ENCODE measurements at regions not wholly inside any gene's neighbourhood (a gene's known extent, or its start where the extent isn't known, plus 50 kb on each side); places are given as distances from the start of the nearest gene placed in this dataset.

GRCh38 chr10:113967126-113967525 is 76.5 kb upstream of the ADRB1 start:
- Mint-ChIP-seq H3K36me3 (ENCODE audit: low read depth) (no peaks in the 10 kb centered on the region), H3K4me1 (ENCODE audit: low read depth) (no peaks in the 10 kb centered on the region), H3K27me3 (peaks cover 2% of the 10 kb centered on the region), H3K9me3 (peaks cover 12% of the 10 kb centered on the region), H3K4me3 (no peak overlapping the region), H3K27ac (no peak overlapping the region)
- intact Hi-C loops (cut with micrococcal nuclease), result no loop called here

- intact Hi-C loops (cut with micrococcal nuclease), result no loop called here
- H3K27ac Mint-ChIP-seq, result no peak overlapping the region
- no peak overlapping the region for H3K4me3 Mint-ChIP-seq
- H3K27me3 Mint-ChIP-seq, result peaks cover 2% of the 10 kb centered on the region
- H3K9me3 Mint-ChIP-seq, result peaks cover 12% of the 10 kb centered on the region
- peaks cover 7% of the 10 kb centered on the region for H3K4me1 Mint-ChIP-seq (ENCODE audit: low read depth)
- no peaks in the 10 kb centered on the region for H3K36me3 Mint-ChIP-seq (ENCODE audit: low read depth)
These were observed 73.0 kb upstream of the ADRB1 start for GRCh38 chr10:113970641-113971040.

- intact Hi-C loops (cut with micrococcal nuclease), result no loop called here
- Mint-ChIP-seq H3K27ac (no peak overlapping the region), H3K9me3 (peaks cover 12% of the 10 kb centered on the region), H3K27me3 (peaks cover 5% of the 10 kb centered on the region), H3K4me3 (no peak overlapping the region), H3K4me1 (ENCODE audit: low read depth) (peaks cover 7% of the 10 kb centered on the region), H3K36me3 (ENCODE audit: low read depth) (no peaks in the 10 kb centered on the region)
These were observed 72.2 kb upstream of the ADRB1 start for GRCh38 chr10:113971349-113971973.

GRCh38 chr10:113977174-113977573 is 66.5 kb upstream of the ADRB1 start:
- no peaks in the 10 kb centered on the region for H3K9me3 Mint-ChIP-seq
- no peak overlapping the region for H3K27ac Mint-ChIP-seq
- peaks cover 14% of the 10 kb centered on the region for H3K4me1 Mint-ChIP-seq (ENCODE audit: low read depth)
- peaks cover 14% of the 10 kb centered on the region for H3K27me3 Mint-ChIP-seq
- no peaks in the 10 kb centered on the region for H3K36me3 Mint-ChIP-seq (ENCODE audit: low read depth)
- intact Hi-C loops (cut with micrococcal nuclease), result no loop called here
- H3K4me3 Mint-ChIP-seq, result no peak overlapping the region

- intact Hi-C loops (cut with micrococcal nuclease), result no loop called here
- Mint-ChIP-seq H3K27ac (no peak overlapping the region), H3K9me3 (no peaks in the 10 kb centered on the region), H3K4me3 (no peak overlapping the region), H3K4me1 (ENCODE audit: low read depth) (peaks cover 27% of the 10 kb centered on the region), H3K36me3 (ENCODE audit: low read depth) (no peaks in the 10 kb centered on the region), H3K27me3 (peaks cover 17% of the 10 kb centered on the region)
These were observed 64.9 kb upstream of the ADRB1 start for GRCh38 chr10:113978802-113979201.

- intact Hi-C loops (cut with micrococcal nuclease), result no loop called here
- Mint-ChIP-seq H3K9me3 (no peaks in the 10 kb centered on the region), H3K4me3 (no peak overlapping the region), H3K27me3 (peaks cover 17% of the 10 kb centered on the region), H3K36me3 (ENCODE audit: low read depth) (no peaks in the 10 kb centered on the region), H3K27ac (no peak overlapping the region), H3K4me1 (ENCODE audit: low read depth) (peaks cover 27% of the 10 kb centered on the region)
These were observed 64.3 kb upstream of the ADRB1 start for GRCh38 chr10:113979409-113979808.

GRCh38 chr10:113980408-113981087 is 63.1 kb upstream of the ADRB1 start:
- peaks cover 2% of the 10 kb centered on the region for H3K9me3 Mint-ChIP-seq
- no peak overlapping the region for H3K4me3 Mint-ChIP-seq
- intact Hi-C loops (cut with micrococcal nuclease), result no loop called here
- peaks cover 21% of the 10 kb centered on the region for H3K4me1 Mint-ChIP-seq (ENCODE audit: low read depth)
- H3K36me3 Mint-ChIP-seq (ENCODE audit: low read depth), result no peaks in the 10 kb centered on the region
- no peak overlapping the region for H3K27ac Mint-ChIP-seq
- H3K27me3 Mint-ChIP-seq, result peaks cover 20% of the 10 kb centered on the region

- peaks cover 33% of the 10 kb centered on the region for H3K4me1 Mint-ChIP-seq (ENCODE audit: low read depth)
- H3K27me3 Mint-ChIP-seq, result peaks cover 18% of the 10 kb centered on the region
- H3K9me3 Mint-ChIP-seq, result peaks cover 7% of the 10 kb centered on the region
- no peak overlapping the region for H3K27ac Mint-ChIP-seq
- no peaks in the 10 kb centered on the region for H3K36me3 Mint-ChIP-seq (ENCODE audit: low read depth)
- H3K4me3 Mint-ChIP-seq, result no peak overlapping the region
- intact Hi-C loops (cut with micrococcal nuclease), result no loop called here
These were observed 61.4 kb upstream of the ADRB1 start for GRCh38 chr10:113982296-113982695.

GRCh38 chr10:113982769-113983168 is 60.9 kb upstream of the ADRB1 start:
- Mint-ChIP-seq H3K4me1 (ENCODE audit: low read depth) (peaks cover 37% of the 10 kb centered on the region), H3K36me3 (ENCODE audit: low read depth) (no peaks in the 10 kb centered on the region), H3K9me3 (peaks cover 7% of the 10 kb centered on the region), H3K27ac (no peak overlapping the region), H3K27me3 (peaks cover 14% of the 10 kb centered on the region), H3K4me3 (no peak overlapping the region)
- intact Hi-C loops (cut with micrococcal nuclease), result no loop called here

GRCh38 chr10:113983552-113983951 is 60.1 kb upstream of the ADRB1 start:
- intact Hi-C loops (cut with micrococcal nuclease), result no loop called here

GRCh38 chr10:113985297-113985844 is 58.3 kb upstream of the ADRB1 start:
- Mint-ChIP-seq H3K27ac (no peak overlapping the region), H3K9me3 (peaks cover 7% of the 10 kb centered on the region), H3K4me3 (no peak overlapping the region), H3K4me1 (ENCODE audit: low read depth) (peaks cover 44% of the 10 kb centered on the region), H3K36me3 (ENCODE audit: low read depth) (no peaks in the 10 kb centered on the region), H3K27me3 (peaks cover 14% of the 10 kb centered on the region)
- intact Hi-C loops (cut with micrococcal nuclease), result no loop called here

More at GRCh38 chr10:113983552-113983951, 60.1 kb upstream of the ADRB1 start:
- H3K9me3 Mint-ChIP-seq, result peaks cover 7% of the 10 kb centered on the region
- peaks cover 12% of the 10 kb centered on the region for H3K27me3 Mint-ChIP-seq
- no peak overlapping the region for H3K27ac Mint-ChIP-seq
- H3K4me1 Mint-ChIP-seq (ENCODE audit: low read depth), result peaks cover 45% of the 10 kb centered on the region
- H3K4me3 Mint-ChIP-seq, result no peak overlapping the region
- H3K36me3 Mint-ChIP-seq (ENCODE audit: low read depth), result no peaks in the 10 kb centered on the region

GRCh38 chr10:113986316-113986715 is 57.4 kb upstream of the ADRB1 start:
- Mint-ChIP-seq H3K36me3 (ENCODE audit: low read depth) (no peaks in the 10 kb centered on the region), H3K27ac (no peak overlapping the region), H3K4me1 (ENCODE audit: low read depth) (peaks cover 44% of the 10 kb centered on the region), H3K4me3 (no peak overlapping the region), H3K27me3 (peaks cover 19% of the 10 kb centered on the region), H3K9me3 (peaks cover 7% of the 10 kb centered on the region)
- intact Hi-C loops (cut with micrococcal nuclease), result no loop called here

- intact Hi-C loops (cut with micrococcal nuclease), result no loop called here
- no peaks in the 10 kb centered on the region for H3K36me3 Mint-ChIP-seq (ENCODE audit: low read depth)
- H3K4me3 Mint-ChIP-seq, result no peak overlapping the region
- H3K4me1 Mint-ChIP-seq (ENCODE audit: low read depth), result peaks cover 51% of the 10 kb centered on the region
- H3K27me3 Mint-ChIP-seq, result peaks cover 26% of the 10 kb centered on the region
- H3K9me3 Mint-ChIP-seq, result peaks cover 7% of the 10 kb centered on the region
- no peak overlapping the region for H3K27ac Mint-ChIP-seq
These were observed 56.5 kb upstream of the ADRB1 start for GRCh38 chr10:113987156-113987555.

- Mint-ChIP-seq H3K36me3 (ENCODE audit: low read depth) (no peaks in the 10 kb centered on the region), H3K9me3 (peaks cover 7% of the 10 kb centered on the region), H3K27me3 (peaks cover 31% of the 10 kb centered on the region), H3K27ac (no peak overlapping the region), H3K4me1 (ENCODE audit: low read depth) (peaks cover 50% of the 10 kb centered on the region), H3K4me3 (no peak overlapping the region)
- intact Hi-C loops (cut with micrococcal nuclease), result no loop called here
These were observed 55.9 kb upstream of the ADRB1 start for GRCh38 chr10:113987805-113988204.

Measured in dendritic cell treated with granulocyte-macrophage colony-stimulating factor and Interleukin-4, amounts not matched to agents 40 ng/mL and 50 ng/mL, for 4 days (primary cell).